Hindlimb muscle (tissue), 1 donor: ENCODE measurements at regions not wholly inside any gene's neighbourhood (a gene's known extent, or its start where the extent isn't known, plus 50 kb on each side); places are given as distances from the start of the nearest gene placed in this dataset.
A peak's percentile ranks its signal among the peaks of the same experiment; 100 is the strongest.

Experiments
- DNase-seq: peaks from one replicate; pipeline ENCODE4 v3.0.0-alpha.2; 2013

DNA sequence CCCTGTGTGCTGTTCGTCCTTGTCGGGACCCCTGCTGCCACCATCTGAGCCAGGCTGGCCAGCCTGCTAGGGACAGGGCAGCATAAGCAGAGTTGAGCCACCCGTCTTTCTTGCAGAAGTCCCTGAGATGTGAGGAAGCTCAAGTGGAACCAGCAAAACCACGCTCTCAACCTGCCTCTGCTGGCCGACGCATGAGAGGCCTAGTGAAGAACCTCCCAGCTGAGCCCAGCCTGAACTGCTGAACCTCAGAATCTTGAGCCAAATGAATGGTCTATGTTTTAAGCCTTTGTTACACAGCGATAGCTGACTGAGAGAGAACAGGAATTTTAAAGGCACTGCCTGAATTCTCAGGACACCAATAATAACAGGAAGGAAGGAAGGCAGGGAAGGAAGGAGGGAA is 98.9 kb upstream of the ADRA2C start:
- no peak for DNase-seq

- no peak for DNase-seq
Observed at GRCh38 chr4:3666263-3666662, 99.9 kb upstream of the ADRA2C start.

GRCh38 chr4:3665360-3665891 is 100.8 kb upstream of the ADRA2C start:
- DNase-seq = no peak

DNA sequence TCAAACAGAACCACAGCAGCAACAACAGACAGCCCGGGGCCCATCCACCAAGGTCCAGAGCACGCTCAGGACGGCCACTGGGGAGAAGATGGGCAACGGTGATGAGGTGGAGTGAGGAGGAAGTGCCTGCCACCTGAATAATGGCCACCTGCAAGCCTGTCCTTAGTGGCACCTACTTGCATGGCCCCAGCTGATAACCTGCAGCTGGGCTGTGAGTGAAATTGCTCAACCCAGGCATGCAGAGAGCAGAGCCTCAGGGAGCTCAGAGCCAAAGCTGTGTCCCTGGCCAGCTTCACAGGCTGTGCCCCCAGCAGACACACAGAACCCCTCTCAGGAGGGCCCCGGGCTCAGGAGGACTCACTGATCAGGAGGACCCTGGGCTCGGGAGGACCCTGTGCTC is 102.4 kb upstream of the ADRA2C start:
- DNase-seq = no peak

DNA sequence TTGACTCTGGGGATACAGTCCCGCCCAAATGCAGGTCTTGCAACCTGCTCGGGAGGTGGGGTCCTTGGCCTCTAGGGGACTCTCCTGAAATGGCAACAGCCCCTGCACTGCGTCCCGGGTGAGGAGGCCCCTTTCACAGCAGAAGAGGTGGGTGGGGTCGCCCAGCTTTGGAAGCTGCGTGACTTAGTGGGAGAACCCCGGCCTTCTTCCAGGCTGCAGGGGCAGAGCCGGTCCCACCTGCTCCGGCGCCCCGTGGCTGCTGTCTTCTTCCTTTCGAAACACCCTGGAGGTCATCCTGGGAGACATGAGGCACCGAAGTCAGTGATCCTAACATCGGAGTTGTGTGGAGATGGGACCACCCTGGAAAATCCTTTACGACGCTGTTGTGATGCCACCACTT is 103.7 kb upstream of the ADRA2C start:
- DNase-seq = no peak

- DNase-seq = no peak
Observed at GRCh38 chr4:3661989-3662388, 104.2 kb upstream of the ADRA2C start.

DNA sequence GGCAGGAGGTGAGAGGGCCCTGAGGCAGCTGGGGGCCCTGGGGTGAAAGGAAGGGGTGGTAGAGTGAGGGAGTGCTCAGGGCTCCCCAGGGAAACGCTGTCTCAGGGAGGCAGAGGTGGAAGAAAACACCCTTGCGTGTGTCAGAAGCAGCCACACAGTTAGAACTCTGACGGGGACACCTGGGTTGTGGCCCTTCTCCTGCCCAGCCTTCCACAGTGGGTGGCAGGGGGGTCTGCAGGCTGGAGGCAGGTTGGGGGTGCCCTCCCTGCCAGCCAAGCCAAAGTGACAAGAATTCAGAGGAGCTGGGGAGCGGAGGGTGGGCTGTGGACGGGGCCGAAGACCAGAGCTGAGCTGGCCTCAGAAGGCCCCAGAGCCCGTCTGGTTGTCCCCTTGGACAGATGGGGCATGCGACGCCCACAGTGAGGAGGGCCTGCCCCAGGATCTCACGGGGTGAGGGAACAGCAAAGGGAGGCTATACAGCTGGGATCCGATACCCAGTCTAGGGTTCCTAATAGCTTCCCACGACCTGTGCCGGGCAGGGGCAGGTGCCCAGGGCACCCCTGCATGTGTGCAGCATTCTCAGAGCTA is 105.2 kb upstream of the ADRA2C start:
- DNase-seq = no peak

DNA sequence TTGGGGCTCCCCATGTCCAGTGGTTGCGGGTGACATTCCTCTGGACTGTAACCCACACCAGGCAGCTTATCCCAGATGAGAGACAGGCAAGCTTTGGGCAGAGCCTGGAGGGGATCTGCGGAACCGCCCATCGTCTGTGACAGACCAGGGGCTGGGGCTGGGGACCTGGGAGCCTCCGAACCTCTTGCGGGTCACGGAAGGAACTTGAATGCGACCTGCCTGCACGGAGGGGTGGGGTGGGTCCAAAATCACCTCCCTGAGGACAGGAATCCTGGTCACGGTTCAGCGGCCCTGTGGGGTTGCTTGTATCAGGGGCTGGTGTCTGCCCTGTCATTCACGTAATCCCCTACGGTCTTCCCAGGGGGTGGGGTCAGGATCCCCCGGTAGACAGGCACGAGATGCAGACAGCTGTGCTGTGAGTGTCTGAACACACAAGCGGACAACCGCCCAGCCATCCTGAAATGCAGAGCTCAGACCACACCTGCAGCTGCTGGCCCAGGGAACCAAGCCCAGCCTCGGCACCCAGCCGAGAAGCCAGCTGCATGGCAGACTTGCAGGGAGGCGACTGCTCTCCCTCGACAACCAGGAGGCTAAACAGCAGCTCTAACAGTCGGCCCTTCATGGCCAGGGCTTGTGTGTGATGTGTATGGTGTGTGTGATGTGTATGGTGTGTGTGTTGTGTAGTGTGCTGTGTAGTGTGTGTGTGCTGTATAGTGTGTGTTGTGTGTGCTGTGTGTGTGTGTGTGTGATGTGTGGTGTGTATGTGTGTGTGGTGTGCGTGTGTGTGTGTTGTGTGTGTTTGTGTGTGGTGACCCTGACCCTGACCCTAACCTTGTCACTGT is 105.9 kb upstream of the ADRA2C start:
- DNase-seq = peak; percentile 76

GRCh38 chr4:3659131-3659530 is 107.1 kb upstream of the ADRA2C start:
- DNase-seq = no peak

DNA sequence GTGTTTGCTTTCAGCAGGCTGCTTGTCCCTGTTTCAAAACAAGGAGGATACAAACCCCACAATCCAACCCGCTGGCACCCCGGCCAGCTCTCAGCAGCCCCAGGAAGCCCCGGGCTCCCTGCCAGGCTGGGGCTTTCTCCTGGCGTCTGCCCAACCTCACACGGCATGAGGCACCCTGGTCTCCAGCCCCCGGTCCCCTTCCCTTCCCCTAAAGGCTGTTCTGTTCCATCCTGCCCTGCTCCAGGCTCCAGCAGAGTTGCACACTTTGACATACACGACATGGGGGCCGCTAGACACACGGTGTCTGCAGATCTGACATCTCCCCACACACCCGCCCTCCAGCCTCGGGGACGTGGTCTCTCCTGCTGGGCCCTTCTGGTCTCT is 107.7 kb upstream of the ADRA2C start:
- DNase-seq = no peak

GRCh38 chr4:3657902-3658529 is 108.2 kb upstream of the ADRA2C start:
- DNase-seq = no peak

GRCh38 chr4:3656416-3657356 is 109.5 kb upstream of the ADRA2C start:
- no peak for DNase-seq

DNA sequence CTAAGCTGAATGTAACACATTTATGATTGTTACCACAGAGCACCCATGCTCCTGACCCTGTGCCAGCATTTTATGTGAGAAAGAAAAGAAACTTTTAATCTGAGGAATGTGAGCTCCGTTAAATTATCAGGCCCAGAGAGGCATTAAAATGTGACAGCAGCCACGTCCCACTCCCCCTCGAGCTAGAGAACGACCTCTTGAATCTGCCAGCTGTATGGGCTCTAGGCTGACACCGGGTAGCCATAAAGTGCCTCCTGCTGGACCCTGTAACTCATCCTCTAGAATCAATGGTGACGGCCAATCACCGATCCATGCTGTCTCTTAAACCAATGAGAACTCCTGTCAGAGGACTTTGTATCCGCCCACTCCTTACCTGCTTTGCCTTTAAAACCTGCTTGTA is 110.2 kb upstream of the ADRA2C start:
- no peak for DNase-seq

DNA sequence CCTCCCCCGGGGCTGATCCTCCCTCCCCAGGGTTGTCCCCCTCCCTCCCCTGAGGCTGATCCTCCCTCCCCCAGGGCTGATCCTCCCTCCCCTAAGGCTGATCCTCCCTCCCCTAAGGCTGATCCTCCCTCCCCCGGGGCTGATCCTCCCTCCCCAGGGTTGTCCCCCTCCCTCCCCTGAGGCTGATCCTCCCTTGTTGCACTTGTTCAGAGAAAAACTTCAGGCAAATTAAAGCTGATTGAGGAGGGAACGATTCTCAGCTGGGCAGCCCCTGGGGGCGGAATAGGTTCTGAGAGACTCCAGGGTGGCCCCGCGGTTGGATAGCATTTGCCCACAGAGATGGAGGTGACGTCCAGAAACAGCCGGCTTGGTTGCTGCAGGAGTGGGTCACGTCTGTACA is 110.7 kb upstream of the ADRA2C start:
- no peak for DNase-seq

GRCh38 chr4:3654036-3654807 is 112.0 kb upstream of the ADRA2C start:
- no peak for DNase-seq

DNA sequence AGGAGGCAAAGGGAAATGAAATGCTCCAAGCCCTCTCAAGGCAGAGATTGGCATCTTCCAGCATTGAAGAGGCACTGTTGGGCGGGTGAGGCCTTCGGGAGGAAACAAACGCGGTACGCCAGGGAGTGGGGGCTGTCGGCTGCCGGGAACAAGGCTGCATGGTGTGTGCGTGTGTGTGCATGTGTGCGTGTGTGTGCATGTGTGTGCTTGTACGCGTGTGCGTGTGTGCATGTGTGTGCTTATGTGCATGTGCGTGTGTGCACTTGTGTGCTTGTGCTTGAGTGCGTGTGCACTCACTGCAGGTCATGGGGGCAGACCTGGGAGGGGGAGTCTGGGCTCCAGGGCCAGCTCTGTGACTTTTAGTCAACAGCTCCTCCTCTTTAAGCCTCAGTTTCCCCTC is 113.6 kb upstream of the ADRA2C start:
- DNase-seq = no peak

GRCh38 chr4:3651267-3651845 is 114.8 kb upstream of the ADRA2C start:
- DNase-seq = no peak

- no peak for DNase-seq
Observed at GRCh38 chr4:3649491-3649890, 116.7 kb upstream of the ADRA2C start.

- DNase-seq = no peak
Observed at GRCh38 chr4:3648731-3649130, 116.5 kb upstream of the LRPAP1 start.

- DNase-seq = no peak
Observed at GRCh38 chr4:3648195-3648594, 116.0 kb upstream of the LRPAP1 start.

DNA sequence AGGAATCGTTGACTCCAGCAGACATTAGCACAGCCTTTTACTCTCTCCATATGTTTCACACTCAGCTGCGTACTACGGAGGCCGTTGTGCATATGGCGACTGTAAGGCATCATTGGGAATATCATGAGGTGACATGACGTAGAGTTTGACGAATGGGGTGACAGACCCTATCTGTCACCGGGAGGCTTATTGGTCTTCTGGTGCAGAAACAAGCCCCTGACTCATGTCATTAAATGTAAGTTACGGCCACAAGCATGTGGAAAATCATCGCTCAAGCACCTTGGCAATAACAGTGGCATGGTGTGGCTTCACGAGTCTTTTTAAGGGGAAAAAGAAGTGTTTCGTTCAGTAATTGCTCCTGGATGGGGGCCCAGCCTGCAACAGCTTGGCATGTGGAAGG is 115.2 kb upstream of the LRPAP1 start:
- DNase-seq = no peak
